K562 (cell line): ENCODE measurements at regions not wholly inside any gene's neighbourhood (a gene's known extent, or its start where the extent isn't known, plus 50 kb on each side); places are given as distances from the start of the nearest gene placed in this dataset.
A peak's percentile ranks its signal among the peaks of the same experiment; 100 is the strongest.

Experiments
- ATF3 ChIP-seq, 2 experiments: fragments of 450-650 bp in 1 of 2; sonication (generic) in 1 of 2; formaldehyde crosslinking in 1 of 2; IDR thresholded peaks in 1 of 2; conservative IDR thresholded peaks in 1 of 2; 2 replicates each; pipeline versions ENCODE4 v1.6.1 to v1.8.1; 2016 to 2023; ENCODE audit warnings: mild to moderate bottlenecking in 2 of 2, moderate library complexity in 2 of 2, inconsistent platforms in 1 of 2, missing genetic modification reagents in 1 of 2
- CBX2 ChIP-seq: fragments of 200-600 bp; sonication (generic); IDR thresholded peaks from one replicate; pipeline ENCODE4 v1.6.1; 2012; ENCODE audit warnings: mild to moderate bottlenecking, low read length, inconsistent platforms; ENCODE audit not compliant: insufficient read depth, poor library complexity, severe bottlenecking
- CBX8 ChIP-seq: fragments of 200-600 bp; sonication (generic); IDR thresholded peaks from 2 replicates; pipeline ENCODE4 v1.6.1; 2012; ENCODE audit warnings: borderline replicate concordance, mixed run types, low read depth, mild to moderate bottlenecking, moderate library complexity, mixed read lengths, low read length, control low read depth, inconsistent platforms; ENCODE audit not compliant: poor library complexity, severe bottlenecking; ENCODE audit errors: extremely low read depth
- CEBPG ChIP-seq, 3 experiments: fragments of 200-800 bp in 1 of 3; sonication (Bioruptor generic) in 1 of 3; sonication (generic) in 1 of 3; formaldehyde crosslinking in 1 of 3; IDR thresholded peaks in 2 of 3; conservative IDR thresholded peaks in 1 of 3; 2 replicates each; pipeline versions ENCODE4 v1.6.1 to v1.8.0; 2016 to 2022; ENCODE audit warnings: missing compliant biosample characterization in 2 of 3, missing genetic modification characterization in 2 of 3, mild to moderate bottlenecking in 1 of 3, missing genetic modification reagents in 1 of 3
- EGR1 ChIP-seq: fragments of 450-650 bp; conservative IDR thresholded peaks from 2 replicates; pipeline ENCODE4 v1.6.1; 2017; ENCODE audit warnings: mild to moderate bottlenecking
- HOXB6 ChIP-seq: fragments of 250-450 bp; sonication (Bioruptor Pico); IDR thresholded peaks from 2 replicates; pipeline ENCODE4 v1.5.1; 2022; ENCODE audit warnings: mild to moderate bottlenecking, borderline replicate concordance
- KDM1A ChIP-seq, 2 experiments: fragments of 450-650 bp; IDR thresholded peaks; 2 replicates each; pipeline ENCODE4 v1.6.1; 2016; ENCODE audit warnings: mild to moderate bottlenecking in 2 of 2
- MCM7 ChIP-seq, 2 experiments: fragments of 450-650 bp; IDR thresholded peaks; 2 replicates each; pipeline ENCODE4 v1.6.1; 2016 to 2018
- NEUROD1 ChIP-seq: fragments of 150-350 bp; IDR thresholded peaks from 2 replicates; pipeline ENCODE4 v1.6.1; 2014; ENCODE audit warnings: borderline replicate concordance, low read length, low read depth; ENCODE audit not compliant: partially characterized antibody
- NFIC ChIP-seq: fragments of 450-650 bp; IDR thresholded peaks from 2 replicates; pipeline ENCODE4 v1.6.1; 2017; ENCODE audit warnings: mild to moderate bottlenecking, inconsistent platforms
- NFIX ChIP-seq: fragments of 250-450 bp; sonication (Bioruptor Pico); IDR thresholded peaks from 2 replicates; pipeline ENCODE4 v1.4.0; 2020; ENCODE audit warnings: low read depth, mild to moderate bottlenecking, moderate library complexity
- NFRKB ChIP-seq: fragments of 450-650 bp; IDR thresholded peaks from 2 replicates; pipeline ENCODE4 v1.6.1; 2016; ENCODE audit warnings: low read depth
- PHB2 ChIP-seq: fragments of 450-650 bp; IDR thresholded peaks from 2 replicates; pipeline ENCODE4 v1.6.1; 2017; ENCODE audit warnings: low read depth
- SMAD1 ChIP-seq: fragments of 150-350 bp; IDR thresholded peaks from 2 replicates; pipeline ENCODE4 v1.6.1; 2014; ENCODE audit warnings: low read length, low read depth; ENCODE audit not compliant: partially characterized antibody
- SMC3 ChIP-seq: conservative IDR thresholded peaks from 2 replicates; pipeline ENCODE4 v1.6.1; 2011; ENCODE audit warnings: low read depth, low read length, improper control_type of control experiment; ENCODE audit not compliant: insufficient read depth
- TARDBP ChIP-seq: fragments of 450-650 bp; IDR thresholded peaks from 2 replicates; pipeline ENCODE4 v1.6.1; 2016
- TRIM28 ChIP-seq: fragments of 450-650 bp; IDR thresholded peaks from 2 replicates; pipeline ENCODE4 v1.6.1; 2017
- VEZF1 ChIP-seq: fragments of 200-800 bp; sonication (Bioruptor generic); IDR thresholded peaks from 2 replicates; pipeline ENCODE4 v1.6.1; 2017; ENCODE audit warnings: missing genetic modification characterization, missing compliant biosample characterization
- ZNF217 ChIP-seq: sonication (generic); formaldehyde crosslinking; IDR thresholded peaks from 2 replicates; pipeline ENCODE4 v1.8.0; 2022; ENCODE audit warnings: mild to moderate bottlenecking, missing genetic modification reagents
- ZNF280A ChIP-seq: fragments of 450-650 bp; IDR thresholded peaks from 2 replicates; pipeline ENCODE4 v1.6.1; 2018; ENCODE audit warnings: mild to moderate bottlenecking, low read depth; ENCODE audit not compliant: partially characterized antibody
- ZNF408 ChIP-seq: fragments of 250-450 bp; sonication (Bioruptor Pico); IDR thresholded peaks from 2 replicates; pipeline ENCODE4 v1.4.0; 2020; ENCODE audit warnings: low read depth, mild to moderate bottlenecking, moderate library complexity
- TF ChIP-seq, protein P1 (sequence below): fragments of 250-450 bp; sonication (Bioruptor Pico); IDR thresholded peaks from 2 replicates; pipeline ENCODE4 v1.8.0; 2022; ENCODE audit warnings: inconsistent platforms, mild to moderate bottlenecking, moderate library complexity, borderline replicate concordance

DNA sequence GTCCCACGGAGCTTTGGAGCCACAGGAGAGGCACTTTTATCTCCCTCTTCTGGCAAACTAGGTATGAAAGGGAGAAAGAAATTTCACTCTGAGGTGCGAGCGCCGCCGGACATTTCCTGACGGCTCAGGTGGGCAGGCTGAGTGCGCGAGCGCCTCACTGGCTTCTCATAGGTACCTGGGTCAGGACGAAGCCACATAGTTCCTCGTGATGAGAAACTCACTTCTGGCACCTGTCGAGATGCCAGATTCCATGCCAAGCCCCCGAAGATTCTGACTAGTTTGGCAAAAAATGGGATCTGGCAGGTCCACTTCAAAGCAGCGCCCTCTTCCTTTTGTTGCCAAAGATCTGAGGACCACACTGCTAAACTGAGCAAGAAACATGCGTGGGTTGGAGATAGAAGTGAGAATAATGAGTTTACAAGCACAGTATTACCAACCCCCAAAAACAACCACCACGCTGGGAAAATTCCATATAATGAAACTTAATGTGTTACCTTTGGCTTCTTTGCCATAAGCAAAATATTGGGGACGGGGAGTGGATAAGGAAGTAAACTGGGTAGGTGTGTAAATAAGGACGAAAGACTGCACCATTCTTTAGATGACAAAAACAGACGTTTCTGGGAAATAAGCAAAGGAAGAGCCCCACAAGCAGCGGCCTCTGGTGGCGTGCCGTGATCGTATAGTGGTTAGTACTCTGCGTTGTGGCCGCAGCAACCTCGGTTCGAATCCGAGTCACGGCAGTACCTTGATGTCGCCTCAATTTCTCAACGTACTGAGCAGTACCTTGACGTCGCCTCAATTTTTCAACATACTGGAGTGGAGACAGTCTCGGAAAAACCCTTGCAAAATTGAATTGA lies 89.8 kb upstream of the PRSS16 start (continued):
- 0 out of 2 replicates have a peak, but pooled peaks have one; percentile 31 for TF ChIP-seq VEZF1
- TF ChIP-seq ZNF280A: no peak
- peak; percentile 29; the same call in 1 of the 2 replicates for TF ChIP-seq SMC3
- peak; percentile 73 for TF ChIP-seq EGR1
- no peak for TF ChIP-seq ZNF217 (CRISPR knock-in tag)
- TF ChIP-seq KDM1A (IDR thresholded peaks at IDR 0.05): peak in 1 of 2 experiments; percentile 38; a peak in 2 of 4 replicates
- TF ChIP-seq TARDBP: no peak; the same call in 1 of the 2 replicates
- TF ChIP-seq, protein P1, sequence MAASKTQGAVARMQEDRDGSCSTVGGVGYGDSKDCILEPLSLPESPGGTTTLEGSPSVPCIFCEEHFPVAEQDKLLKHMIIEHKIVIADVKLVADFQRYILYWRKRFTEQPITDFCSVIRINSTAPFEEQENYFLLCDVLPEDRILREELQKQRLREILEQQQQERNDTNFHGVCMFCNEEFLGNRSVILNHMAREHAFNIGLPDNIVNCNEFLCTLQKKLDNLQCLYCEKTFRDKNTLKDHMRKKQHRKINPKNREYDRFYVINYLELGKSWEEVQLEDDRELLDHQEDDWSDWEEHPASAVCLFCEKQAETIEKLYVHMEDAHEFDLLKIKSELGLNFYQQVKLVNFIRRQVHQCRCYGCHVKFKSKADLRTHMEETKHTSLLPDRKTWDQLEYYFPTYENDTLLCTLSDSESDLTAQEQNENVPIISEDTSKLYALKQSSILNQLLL (CRISPR knock-in tag): no peak
- no peak for TF ChIP-seq CEBPG (CRISPR knock-in tag; IDR thresholded peaks at IDR 0.05)
- no peak for TF ChIP-seq CEBPG (tag; conservative IDR thresholded peaks at IDR 0.05 in 1 of 2, IDR thresholded peaks at IDR 0.05 in 1 of 2)
- TF ChIP-seq NFRKB: no peak; the same call in 1 of the 2 replicates
- no peak for TF ChIP-seq CBX8
- no peak for TF ChIP-seq HOXB6 (CRISPR knock-in tag)
- no peak for TF ChIP-seq ZNF408 (CRISPR knock-in tag)
- peak; percentile 9 for TF ChIP-seq NEUROD1
- no peak for TF ChIP-seq NFIX (CRISPR knock-in tag)
- peak; percentile 62 for TF ChIP-seq NFIC
- TF ChIP-seq SMAD1: no peak
- no peak for TF ChIP-seq PHB2
- no peak for TF ChIP-seq MCM7 (IDR thresholded peaks at IDR 0.05)
- TF ChIP-seq TRIM28: no peak
- no peak for TF ChIP-seq ATF3 (IDR thresholded peaks at IDR 0.05)
- TF ChIP-seq ATF3 (CRISPR knock-in tag; conservative IDR thresholded peaks at IDR 0.05): peak; percentile 81; the same call in 1 of the 2 replicates
- TF ChIP-seq CBX2: no peak
